ENCODE measurements at regions not wholly inside any gene's neighbourhood (a gene's known extent, or its start where the extent isn't known, plus 50 kb on each side); places are given as distances from the start of the nearest gene placed in this dataset.

- TF ChIP-seq, protein P1, sequence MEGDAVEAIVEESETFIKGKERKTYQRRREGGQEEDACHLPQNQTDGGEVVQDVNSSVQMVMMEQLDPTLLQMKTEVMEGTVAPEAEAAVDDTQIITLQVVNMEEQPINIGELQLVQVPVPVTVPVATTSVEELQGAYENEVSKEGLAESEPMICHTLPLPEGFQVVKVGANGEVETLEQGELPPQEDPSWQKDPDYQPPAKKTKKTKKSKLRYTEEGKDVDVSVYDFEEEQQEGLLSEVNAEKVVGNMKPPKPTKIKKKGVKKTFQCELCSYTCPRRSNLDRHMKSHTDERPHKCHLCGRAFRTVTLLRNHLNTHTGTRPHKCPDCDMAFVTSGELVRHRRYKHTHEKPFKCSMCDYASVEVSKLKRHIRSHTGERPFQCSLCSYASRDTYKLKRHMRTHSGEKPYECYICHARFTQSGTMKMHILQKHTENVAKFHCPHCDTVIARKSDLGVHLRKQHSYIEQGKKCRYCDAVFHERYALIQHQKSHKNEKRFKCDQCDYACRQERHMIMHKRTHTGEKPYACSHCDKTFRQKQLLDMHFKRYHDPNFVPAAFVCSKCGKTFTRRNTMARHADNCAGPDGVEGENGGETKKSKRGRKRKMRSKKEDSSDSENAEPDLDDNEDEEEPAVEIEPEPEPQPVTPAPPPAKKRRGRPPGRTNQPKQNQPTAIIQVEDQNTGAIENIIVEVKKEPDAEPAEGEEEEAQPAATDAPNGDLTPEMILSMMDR (conservative IDR thresholded peaks at IDR 0.05; ENCODE audit: low read depth, low read length) = no peak
- TF ChIP-seq EZH2 (IDR thresholded peaks at IDR 0.05; ENCODE audit: borderline replicate concordance, low read depth, low read length, poor library complexity, severe bottlenecking) = no peak
Measured at GRCh38 chr13:57345526-57345925, 178.5 kb downstream of the PRR20E start.
